IMR-90 (cell line): ENCODE measurements at regions not wholly inside any gene's neighbourhood (a gene's known extent, or its start where the extent isn't known, plus 50 kb on each side); places are given as distances from the start of the nearest gene placed in this dataset.

ENCODE experiments used
- ATAC-seq: fragments of 200-7000 bp; cut with Tn5 transposase; 2 replicates; pipeline ENCODE4 v1.9.1; 2020; ENCODE audit warnings: low read depth, mild to moderate bottlenecking, moderate library complexity
- BruUV-seq: library from RNA; stranded (reverse); fragments of 400-500 nt; replicated peaks from 2 replicates; lab custom pipeline; 2021; lab: Mats Ljungman, UMichigan
- CTCF ChIA-PET: fragments of 300-600 bp; formaldehyde crosslinking; extraction: SDS; loops from one replicate; lab custom pipeline; 2021; ENCODE audit warnings: antibody characterized with exemption; lab: Yijun Ruan, JAX
- POLR2A ChIA-PET: fragments of 300-600 bp; sonication (Branson Sonifier 250); formaldehyde crosslinking; loops from one replicate; lab custom pipeline; 2022; ENCODE audit warnings: antibody characterized with exemption; ENCODE audit not compliant: unreplicated experiment; lab: Charles Lee
- DNase-seq: peaks from one replicate; pipeline ENCODE4 v3.0.0; 2013
- H2AFZ ChIP-seq: replicated peaks from 2 replicates; pipeline ENCODE3; 2013; ENCODE audit warnings: low read length, mild to moderate bottlenecking; ENCODE audit not compliant: poor library complexity
- H2AK5ac ChIP-seq: 2 replicates; pipeline ENCODE4 v1.6.1; 2013; ENCODE audit warnings: low read depth, low read length, inconsistent platforms
- H2AK9ac ChIP-seq: replicated peaks from 2 replicates; pipeline ENCODE3; 2013; ENCODE audit warnings: mild to moderate bottlenecking, low read depth, low read length, moderate library complexity; ENCODE audit not compliant: poor library complexity
- H2BK120ac ChIP-seq: 2 replicates; pipeline ENCODE4 v1.6.1; 2013; ENCODE audit warnings: low read depth, low read length, inconsistent platforms
- H2BK15ac ChIP-seq: 3 replicates; pipeline ENCODE4 v1.6.1; 2013; ENCODE audit warnings: low read depth, low read length, inconsistent platforms
- H2BK20ac ChIP-seq: 2 replicates; pipeline ENCODE4 v1.6.1; 2013; ENCODE audit warnings: low read depth, mild to moderate bottlenecking, inconsistent platforms, low read length, moderate library complexity
- H2BK5ac ChIP-seq: 2 replicates; pipeline ENCODE4 v1.6.1; 2013; ENCODE audit warnings: mild to moderate bottlenecking, low read depth, low read length, inconsistent platforms; ENCODE audit not compliant: poor library complexity, severe bottlenecking
- H3K14ac ChIP-seq: replicated peaks from 2 replicates; pipeline ENCODE4 v1.6.1; 2013; ENCODE audit warnings: low read depth, low read length, inconsistent platforms
- H3K18ac ChIP-seq: 2 replicates; pipeline ENCODE4 v1.6.1; 2013; ENCODE audit warnings: low read depth, low read length, control low read depth
- H3K23ac ChIP-seq: 2 replicates; pipeline ENCODE4 v1.6.1; 2013; ENCODE audit warnings: low read depth, low read length, inconsistent platforms
- H3K27ac ChIP-seq: 2 replicates; pipeline ENCODE4 v1.5.1; 2013; ENCODE audit warnings: mild to moderate bottlenecking, control low read depth, low read length; ENCODE audit not compliant: insufficient read depth
- H3K27me3 ChIP-seq: 2 replicates; pipeline ENCODE4 v1.6.1; 2013; ENCODE audit warnings: low read length; ENCODE audit not compliant: control insufficient read depth, insufficient read depth
- H3K36me3 ChIP-seq: 2 replicates; pipeline ENCODE4 v1.6.1; 2013; ENCODE audit warnings: low read length, mixed read lengths; ENCODE audit not compliant: control insufficient read depth, insufficient read depth
- H3K4ac ChIP-seq: 2 replicates; pipeline ENCODE4 v1.6.1; 2013; ENCODE audit warnings: low read depth, low read length, inconsistent platforms
- H3K4me1 ChIP-seq: 2 replicates; pipeline ENCODE4 v1.6.1; 2013; ENCODE audit warnings: low read length, mixed read lengths; ENCODE audit not compliant: control insufficient read depth, insufficient read depth
- H3K4me2 ChIP-seq: 2 replicates; pipeline ENCODE4 v1.6.1; 2013; ENCODE audit warnings: low read depth, mild to moderate bottlenecking, control low read depth, low read length, moderate library complexity
- H3K4me3 ChIP-seq: 2 replicates; pipeline ENCODE4 v1.5.1; 2013; ENCODE audit warnings: low read depth, mild to moderate bottlenecking, control low read depth, low read length, moderate library complexity; ENCODE audit not compliant: insufficient read depth
- H3K56ac ChIP-seq: 2 replicates; pipeline ENCODE4 v1.6.1; 2013; ENCODE audit warnings: low read length, inconsistent platforms; ENCODE audit not compliant: insufficient read depth; ENCODE audit errors: extremely low read depth
- H3K79me1 ChIP-seq, 2 experiments: 2 replicates each; pipeline ENCODE4 v1.6.1; 2013; ENCODE audit warnings: low read length in 2 of 2, inconsistent platforms in 1 of 2, low read depth in 1 of 2
- H3K9ac ChIP-seq: 2 replicates; pipeline ENCODE4 v1.6.1; 2013; ENCODE audit warnings: low read depth, low read length, control low read depth
- H3K9me1 ChIP-seq: 2 replicates; pipeline ENCODE4 v1.6.1; 2013; ENCODE audit warnings: low read length, inconsistent platforms; ENCODE audit not compliant: insufficient read depth
- H3K9me3 ChIP-seq: 2 replicates; pipeline ENCODE4 v1.6.1; 2013; ENCODE audit warnings: low read length; ENCODE audit not compliant: control insufficient read depth, insufficient read depth
- H4K20me1 ChIP-seq: 2 replicates; pipeline ENCODE4 v1.6.1; 2013; ENCODE audit warnings: low read length, inconsistent platforms; ENCODE audit not compliant: insufficient read depth
- H4K5ac ChIP-seq: 2 replicates; pipeline ENCODE4 v1.6.1; 2013; ENCODE audit warnings: mild to moderate bottlenecking, low read depth, low read length, control low read depth
- H4K8ac ChIP-seq, 2 experiments: 2 replicates each; pipeline ENCODE4 v1.6.1; 2013; ENCODE audit warnings: low read depth in 2 of 2, low read length in 2 of 2, control low read depth in 1 of 2, inconsistent platforms in 1 of 2
- H4K91ac ChIP-seq: 2 replicates; pipeline ENCODE4 v1.6.1; 2013; ENCODE audit warnings: low read depth, low read length, inconsistent platforms; ENCODE audit not compliant: insufficient read depth
- CHD1 ChIP-seq: IDR thresholded peaks from 2 replicates; pipeline ENCODE4 v1.6.1; 2012; ENCODE audit warnings: low read depth, low read length, improper control_type of control experiment
- WGBS, 2 experiments: methylation state at CpG; one replicate each; pipeline versions ENCODE4 v1.1.5 to v1.1.7; 2013; ENCODE audit warnings: missing lambda C conversion rate in 2 of 2; ENCODE audit not compliant: insufficient read length in 1 of 2; ENCODE audit errors: extremely low coverage in 2 of 2; 5-methylcytosine and 5-hydroxymethylcytosine counted together
- dilution Hi-C: fragments of 300-500 bp; cut with HindIII; formaldehyde crosslinking; loops from one replicate; pipeline ENCODE4 v1.14.3; 2018; ENCODE audit warnings: low sequenced_read_pairs; ENCODE audit not compliant: unreplicated experiment
- in situ Hi-C: fragments of 300-500 bp; cut with MboI; formaldehyde crosslinking; loops from 3 replicates; pipeline ENCODE4 v1.14.3; 2019; ENCODE audit warnings: low sequenced_read_pairs, inconsistent platforms, mixed read lengths
- intact Hi-C: fragments of 100-400 bp; cut with micrococcal nuclease; formaldehyde crosslinking; loops from 2 replicates; pipeline ENCODE4 v1.10.0; 2022

- WGBS, 2 experiments, result 10% methylated on average over 2 of the region's 3 CpGs; no CpG with 5 or more reads in 1 of the 2 experiments
- intact Hi-C loops (no loop called here), dilution Hi-C loops (no loop called here)
Observed at GRCh38 chr18:32612651-32613050, 142.0 kb upstream of the GAREM1 start.

More at GRCh38 chr18:32612651-32613050, 142.0 kb upstream of the GAREM1 start:
- no peak overlapping the region for H3K27ac ChIP-seq
- DNase-seq (no peak), ATAC-seq (no peak)
- no peak overlapping the region for H2BK120ac ChIP-seq
- H3K4me3 ChIP-seq, result no peak overlapping the region
- H2BK15ac ChIP-seq, result no peak overlapping the region
- no peak overlapping the region for H2AK5ac ChIP-seq
- H4K8ac ChIP-seq, result no peak overlapping the region
- H3K4me2 ChIP-seq, result no peak overlapping the region
- no peak overlapping the region for H2AK9ac ChIP-seq
- no peak for TF ChIP-seq CHD1
- no TSS peak for BruUV-seq
- H3K79me1 ChIP-seq, result no peaks in the 10 kb centered on the region
- H3K14ac ChIP-seq, result no peak overlapping the region
- ChIA-PET CTCF (no interaction called here), POLR2A (no interaction called here)
- H3K27me3 ChIP-seq, result no peaks in the 10 kb centered on the region
- no peaks in the 10 kb centered on the region for H3K9me1 ChIP-seq
- no peaks in the 10 kb centered on the region for H4K20me1 ChIP-seq
- H2BK20ac ChIP-seq, result no peak overlapping the region
- H4K5ac ChIP-seq, result no peak overlapping the region
- H3K23ac ChIP-seq, result no peak overlapping the region
- H2AFZ ChIP-seq, result no peak overlapping the region
- H3K4me1 ChIP-seq, result no peaks in the 10 kb centered on the region
- H3K9ac ChIP-seq, result no peak overlapping the region
- in situ Hi-C loops, result no loop called here
- H3K18ac ChIP-seq, result no peak overlapping the region
- no peaks in the 10 kb centered on the region for H3K9me3 ChIP-seq
- no peak overlapping the region for H3K4ac ChIP-seq
- no peak overlapping the region for H4K91ac ChIP-seq
- H2BK5ac ChIP-seq, result no peak overlapping the region
- H3K36me3 ChIP-seq, result no peaks in the 10 kb centered on the region
- H3K56ac ChIP-seq, result no peak overlapping the region
